OCI-LY1 (cell line): ENCODE measurements at regions not wholly inside any gene's neighbourhood (a gene's known extent, or its start where the extent isn't known, plus 50 kb on each side); places are given as distances from the start of the nearest gene placed in this dataset.

ENCODE experiments used
- H2AFZ ChIP-seq: fragments of 200-600 bp; sonication (generic), shearing (Covaris generic); 2 replicates; pipeline ENCODE4 v1.6.0; 2014; ENCODE audit warnings: antibody characterized with exemption, mild to moderate bottlenecking, low read length
- H3F3A ChIP-seq: fragments of 200-600 bp; sonication (generic), shearing (Covaris generic); 2 replicates; pipeline ENCODE4 v1.6.0; 2014; ENCODE audit warnings: mild to moderate bottlenecking, antibody characterized with exemption, low read length, moderate library complexity; ENCODE audit not compliant: insufficient read depth
- H3K27ac ChIP-seq: fragments of 200-600 bp; sonication (generic); 2 replicates; pipeline ENCODE4 v1.5.1; 2014; ENCODE audit warnings: low read length, mixed run types, mild to moderate bottlenecking, low read depth; ENCODE audit not compliant: poor library complexity, severe bottlenecking
- H3K27me3 ChIP-seq: fragments of 200-600 bp; sonication (generic); 2 replicates; pipeline ENCODE4 v1.6.0; 2014; ENCODE audit warnings: antibody characterized with exemption, mild to moderate bottlenecking, low read length, moderate library complexity; ENCODE audit not compliant: insufficient read depth
- H3K36me3 ChIP-seq: fragments of 200-600 bp; sonication (generic); 2 replicates; pipeline ENCODE4 v1.6.1; 2014; ENCODE audit warnings: mild to moderate bottlenecking, antibody characterized with exemption, low read length, moderate library complexity, mixed read lengths; ENCODE audit not compliant: insufficient read depth
- H3K4me1 ChIP-seq: fragments of 200-600 bp; sonication (generic); 2 replicates; pipeline ENCODE4 v1.5.1; 2014; ENCODE audit warnings: mild to moderate bottlenecking, low read length, moderate library complexity; ENCODE audit not compliant: insufficient read depth, severe bottlenecking
- H3K4me2 ChIP-seq: fragments of 200-600 bp; sonication (generic), shearing (Covaris generic); 2 replicates; pipeline ENCODE4 v1.6.1; 2014; ENCODE audit warnings: low read length
- H3K4me3 ChIP-seq: fragments of 200-600 bp; sonication (generic); 2 replicates; pipeline ENCODE4 v1.5.1; 2014; ENCODE audit warnings: low read length, low read depth, mild to moderate bottlenecking, mixed read lengths; ENCODE audit not compliant: poor library complexity, severe bottlenecking
- H3K79me2 ChIP-seq: fragments of 200-600 bp; shearing (Covaris generic); 2 replicates; pipeline ENCODE4 v1.6.1; 2016; ENCODE audit warnings: mixed run types, low read length, mixed read lengths; ENCODE audit not compliant: insufficient read depth
- H3K9ac ChIP-seq: fragments of 200-600 bp; sonication (generic), shearing (Covaris generic); 2 replicates; pipeline ENCODE4 v1.6.1; 2014; ENCODE audit warnings: mild to moderate bottlenecking, low read length, mixed read lengths
- H3K9me2 ChIP-seq: fragments of 200-600 bp; sonication (generic), shearing (Covaris generic); 2 replicates; pipeline ENCODE4 v1.6.1; 2014; ENCODE audit warnings: low read depth, mild to moderate bottlenecking, low read length, mixed read lengths
- H3K9me3 ChIP-seq: fragments of 200-600 bp; shearing (Covaris generic); 2 replicates; pipeline ENCODE4 v1.6.1; 2014; ENCODE audit warnings: low read length, mixed read lengths
- H4K20me1 ChIP-seq: fragments of 200-600 bp; sonication (generic), shearing (Covaris generic); 2 replicates; pipeline ENCODE4 v1.6.0; 2016; ENCODE audit warnings: mild to moderate bottlenecking, low read length; ENCODE audit not compliant: insufficient read depth
- EZH2 ChIP-seq: fragments of 200-600 bp; sonication (generic), shearing (Covaris generic); IDR thresholded peaks from 2 replicates; pipeline ENCODE4 v1.8.0; 2017; ENCODE audit warnings: borderline replicate concordance, mixed run types, mild to moderate bottlenecking, antibody characterized with exemption, low read length, moderate library complexity, mixed read lengths
- TF ChIP-seq, protein P1 (sequence below): fragments of 200-600 bp; sonication (generic), shearing (Covaris generic); IDR thresholded peaks from 2 replicates; pipeline ENCODE4 v1.5.1; 2017; ENCODE audit warnings: mild to moderate bottlenecking, antibody characterized with exemption, low read length, moderate library complexity, mixed read lengths

GRCh38 chrY:22301815-22302214, 101.4 kb upstream of the RBMY1J start:
- Histone ChIP-seq H4K20me1 (no peaks in the 10 kb centered on the region), H3K27me3 (no peaks in the 10 kb centered on the region), H3K4me2 (peak overlapping the region; percentile 3; the same call in 1 of the 2 replicates), H3K79me2 (no peaks in the 10 kb centered on the region), H3K9me3 (no peaks in the 10 kb centered on the region), H3K4me1 (peaks cover 46% of the 10 kb centered on the region), H3K4me3 (no peak overlapping the region), H3K27ac (peak overlapping the region; percentile 83), H3K9ac (no peak overlapping the region), H2AFZ (no peak overlapping the region), H3K36me3 (no peaks in the 10 kb centered on the region), H3F3A (no peaks in the 10 kb centered on the region), H3K9me2 (no peaks in the 10 kb centered on the region)
- TF ChIP-seq, protein P1, sequence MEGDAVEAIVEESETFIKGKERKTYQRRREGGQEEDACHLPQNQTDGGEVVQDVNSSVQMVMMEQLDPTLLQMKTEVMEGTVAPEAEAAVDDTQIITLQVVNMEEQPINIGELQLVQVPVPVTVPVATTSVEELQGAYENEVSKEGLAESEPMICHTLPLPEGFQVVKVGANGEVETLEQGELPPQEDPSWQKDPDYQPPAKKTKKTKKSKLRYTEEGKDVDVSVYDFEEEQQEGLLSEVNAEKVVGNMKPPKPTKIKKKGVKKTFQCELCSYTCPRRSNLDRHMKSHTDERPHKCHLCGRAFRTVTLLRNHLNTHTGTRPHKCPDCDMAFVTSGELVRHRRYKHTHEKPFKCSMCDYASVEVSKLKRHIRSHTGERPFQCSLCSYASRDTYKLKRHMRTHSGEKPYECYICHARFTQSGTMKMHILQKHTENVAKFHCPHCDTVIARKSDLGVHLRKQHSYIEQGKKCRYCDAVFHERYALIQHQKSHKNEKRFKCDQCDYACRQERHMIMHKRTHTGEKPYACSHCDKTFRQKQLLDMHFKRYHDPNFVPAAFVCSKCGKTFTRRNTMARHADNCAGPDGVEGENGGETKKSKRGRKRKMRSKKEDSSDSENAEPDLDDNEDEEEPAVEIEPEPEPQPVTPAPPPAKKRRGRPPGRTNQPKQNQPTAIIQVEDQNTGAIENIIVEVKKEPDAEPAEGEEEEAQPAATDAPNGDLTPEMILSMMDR: no peak
- no peak for TF ChIP-seq EZH2

GRCh38 chrY:22262758-22263157, 80.0 kb upstream of the RBMY1F start:
- H3K27me3 ChIP-seq: no peaks in the 10 kb centered on the region
- H3K27ac ChIP-seq: no peak overlapping the region
- no peaks in the 10 kb centered on the region for H3K9me3 ChIP-seq
- no peak overlapping the region for H3K9ac ChIP-seq
- H3F3A ChIP-seq: no peaks in the 10 kb centered on the region
- no peaks in the 10 kb centered on the region for H3K4me1 ChIP-seq
- H3K79me2 ChIP-seq: no peaks in the 10 kb centered on the region
- H2AFZ ChIP-seq: no peak overlapping the region
- H3K4me2 ChIP-seq: no peak overlapping the region
- H3K4me3 ChIP-seq: no peak overlapping the region
- H3K36me3 ChIP-seq: no peaks in the 10 kb centered on the region
- no peaks in the 10 kb centered on the region for H3K9me2 ChIP-seq
- no peaks in the 10 kb centered on the region for H4K20me1 ChIP-seq
- no peak for TF ChIP-seq EZH2
- TF ChIP-seq, protein P1: no peak
